Neuronal stem cell (in vitro differentiated cells): ENCODE measurements at regions not wholly inside any gene's neighbourhood (a gene's known extent, or its start where the extent isn't known, plus 50 kb on each side); places are given as distances from the start of the nearest gene placed in this dataset.

Experiments
- DNase-seq: peaks from one replicate; pipeline ENCODE4 v3.0.0-alpha.2; 2013; ENCODE audit warnings: low spot score
- H2AFZ ChIP-seq: one replicate; pipeline ENCODE4 v1.6.1; 2013; ENCODE audit warnings: mild to moderate bottlenecking, low read length, inconsistent platforms
- H2AK5ac ChIP-seq: 2 replicates; pipeline ENCODE4 v1.6.1; 2013; ENCODE audit warnings: low read depth, mild to moderate bottlenecking, inconsistent platforms, low read length, moderate library complexity, mixed read lengths
- H2BK120ac ChIP-seq: 2 replicates; pipeline ENCODE4 v1.6.1; 2013; ENCODE audit warnings: low read depth, mild to moderate bottlenecking, inconsistent platforms, low read length, moderate library complexity, mixed read lengths
- H2BK12ac ChIP-seq: one replicate; pipeline ENCODE4 v1.6.1; 2013; ENCODE audit warnings: low read length, inconsistent platforms
- H2BK15ac ChIP-seq: 2 replicates; pipeline ENCODE4 v1.6.1; 2013; ENCODE audit warnings: mild to moderate bottlenecking, low read length, inconsistent platforms, mixed read lengths
- H2BK5ac ChIP-seq: one replicate; pipeline ENCODE4 v1.6.1; 2013; ENCODE audit warnings: inconsistent platforms, mild to moderate bottlenecking, low read length, moderate library complexity
- H3K14ac ChIP-seq: one replicate; pipeline ENCODE4 v1.6.1; 2013; ENCODE audit warnings: low read length, inconsistent platforms
- H3K18ac ChIP-seq: 2 replicates; pipeline ENCODE4 v1.6.1; 2013; ENCODE audit warnings: low read length, inconsistent platforms
- H3K23ac ChIP-seq: 2 replicates; pipeline ENCODE4 v1.6.1; 2013; ENCODE audit warnings: low read depth, mild to moderate bottlenecking, mixed read lengths, low read length, inconsistent platforms; ENCODE audit not compliant: poor library complexity
- H3K27ac ChIP-seq: replicated peaks from 3 replicates; pipeline ENCODE4 v1.5.1; 2013; ENCODE audit warnings: low read length, inconsistent platforms
- H3K27me3 ChIP-seq, 3 experiments: 2 replicates each; pipeline ENCODE4 v1.6.1; 2013; ENCODE audit warnings: low read length in 3 of 3, mild to moderate bottlenecking in 2 of 3, inconsistent platforms in 1 of 3, low read depth in 1 of 3, mixed read lengths in 1 of 3, moderate library complexity in 1 of 3; ENCODE audit not compliant: control insufficient read depth in 3 of 3, insufficient read depth in 3 of 3
- H3K36me3 ChIP-seq, 2 donors: replicated peaks in 1 of 2; 2 replicates each; pipeline ENCODE4 v1.6.1; 2013; ENCODE audit warnings: low read length in 2 of 2; ENCODE audit not compliant: control insufficient read depth in 2 of 2, insufficient read depth in 2 of 2
- H3K4ac ChIP-seq: 2 replicates; pipeline ENCODE4 v1.6.1; 2013; ENCODE audit warnings: inconsistent platforms, mild to moderate bottlenecking, low read length, moderate library complexity
- H3K4me1 ChIP-seq, 2 donors: 1 replicate in 1 of 2; 2 replicates in 1 of 2; pipeline ENCODE4 v1.6.1; 2013; ENCODE audit warnings: low read length in 2 of 2, low read depth in 1 of 2; ENCODE audit not compliant: control insufficient read depth in 2 of 2, insufficient read depth in 1 of 2
- H3K4me2 ChIP-seq: one replicate; pipeline ENCODE4 v1.6.1; 2013; ENCODE audit warnings: mild to moderate bottlenecking, low read length, inconsistent platforms; ENCODE audit not compliant: insufficient read depth, poor library complexity, severe bottlenecking
- H3K4me3 ChIP-seq, 2 donors: 2 replicates each; pipeline ENCODE4 v1.5.1; 2013; ENCODE audit warnings: low read length in 2 of 2, mild to moderate bottlenecking in 2 of 2, inconsistent platforms in 1 of 2, moderate library complexity in 1 of 2
- H3K79me1 ChIP-seq: one replicate; pipeline ENCODE4 v1.6.1; 2013; ENCODE audit warnings: low read depth, mild to moderate bottlenecking, inconsistent platforms, low read length, moderate library complexity
- H3K9ac ChIP-seq: one replicate; pipeline ENCODE4 v1.6.1; 2013; ENCODE audit warnings: mild to moderate bottlenecking, low read depth, low read length, inconsistent platforms; ENCODE audit not compliant: poor library complexity
- H3K9me3 ChIP-seq, 2 donors: replicated peaks in 1 of 2; 2 replicates each; pipeline versions ENCODE3 to v1.6.1; 2013; ENCODE audit warnings: low read length in 2 of 2, mild to moderate bottlenecking in 2 of 2, inconsistent platforms in 1 of 2, low read depth in 1 of 2, mixed read lengths in 1 of 2, moderate library complexity in 1 of 2; ENCODE audit not compliant: control insufficient read depth in 2 of 2, insufficient read depth in 1 of 2
- H4K8ac ChIP-seq: one replicate; pipeline ENCODE4 v1.6.1; 2013; ENCODE audit warnings: low read depth, mild to moderate bottlenecking, inconsistent platforms, low read length, moderate library complexity
- H4K91ac ChIP-seq: one replicate; pipeline ENCODE4 v1.6.1; 2013; ENCODE audit warnings: low read length, low read depth, mild to moderate bottlenecking, inconsistent platforms; ENCODE audit not compliant: poor library complexity
- WGBS, 2 donors: extraction: QIAGEN DNeasy Blood & Tissue Kit; methylation state at CpG; one replicate each; pipeline ENCODE4 v1.1.7; 2013; ENCODE audit warnings: missing lambda C conversion rate in 2 of 2, mixed read lengths in 1 of 2; ENCODE audit not compliant: insufficient read length in 2 of 2, insufficient replicate concordance in 1 of 2; ENCODE audit errors: extremely low coverage in 2 of 2; 5-methylcytosine and 5-hydroxymethylcytosine counted together

GRCh38 chr2:66897181-66897580, 462.3 kb downstream of the MEIS1 start:
- no peak overlapping the region for H2BK120ac ChIP-seq
- H3K14ac ChIP-seq, result no peak overlapping the region
- no peaks in the 10 kb centered on the region for H3K27me3 ChIP-seq
- H3K4me2 ChIP-seq, result no peak overlapping the region
- no peak overlapping the region for H2AK5ac ChIP-seq
- H3K4me1 ChIP-seq, result no peaks in the 10 kb centered on the region
- no peaks in the 10 kb centered on the region for H3K9me3 ChIP-seq
- H3K79me1 ChIP-seq, result no peaks in the 10 kb centered on the region
- no peak overlapping the region for H3K4me3 ChIP-seq
- no peak overlapping the region for H3K18ac ChIP-seq
- H3K9ac ChIP-seq, result no peak overlapping the region
- WGBS, 2 donors, result no CpG with 5 or more reads among the region's 1 CpG
- no peak for DNase-seq
- H3K4ac ChIP-seq, result no peak overlapping the region
- H3K23ac ChIP-seq, result peak overlapping the region; percentile 74
- H4K91ac ChIP-seq, result no peak overlapping the region
- H4K8ac ChIP-seq, result no peak overlapping the region
- no peak overlapping the region for H3K27ac ChIP-seq
- H2BK5ac ChIP-seq, result no peak overlapping the region
- H3K36me3 ChIP-seq, result no peaks in the 10 kb centered on the region
- H2BK15ac ChIP-seq, result no peak overlapping the region
- H2AFZ ChIP-seq, result no peak overlapping the region
- H2BK12ac ChIP-seq, result no peak overlapping the region

DNA sequence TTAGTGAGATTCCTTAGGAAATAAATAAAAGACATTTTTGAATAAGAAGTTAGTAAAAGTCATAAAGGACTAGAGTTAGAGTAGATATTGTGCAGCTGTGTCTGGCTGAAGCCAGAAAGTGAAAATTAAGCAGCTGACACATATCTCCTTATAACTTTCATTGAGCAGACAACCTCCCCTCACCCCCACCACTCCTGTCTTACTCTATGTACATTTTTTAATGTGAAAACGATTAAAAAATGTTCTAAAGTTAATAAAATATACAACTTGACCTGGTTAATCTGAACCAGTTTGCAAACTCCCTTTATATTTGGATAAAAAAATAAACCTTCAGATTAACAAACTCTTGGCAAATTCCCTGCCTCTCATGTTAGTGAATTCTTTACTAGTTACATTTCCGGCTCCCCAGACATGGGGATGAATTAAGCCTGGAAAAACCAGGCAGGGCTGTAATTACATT, 462.8 kb downstream of the MEIS1 start:
- no peaks in the 10 kb centered on the region for H3K9me3 ChIP-seq
- no peak overlapping the region for H4K8ac ChIP-seq
- no peak overlapping the region for H2BK15ac ChIP-seq
- no peaks in the 10 kb centered on the region for H3K27me3 ChIP-seq
- no peak overlapping the region for H2BK120ac ChIP-seq
- no peak overlapping the region for H3K23ac ChIP-seq
- H3K79me1 ChIP-seq, result no peaks in the 10 kb centered on the region
- DNase-seq, result no peak
- no peak overlapping the region for H2AFZ ChIP-seq
- no peak overlapping the region for H2AK5ac ChIP-seq
- H3K4me2 ChIP-seq, result no peak overlapping the region
- H4K91ac ChIP-seq, result no peak overlapping the region
- no peak overlapping the region for H3K4me3 ChIP-seq
- H2BK5ac ChIP-seq, result no peak overlapping the region
- WGBS, 2 donors, result no CpG with 5 or more reads among the region's 2 CpGs
- no peaks in the 10 kb centered on the region for H3K4me1 ChIP-seq
- H3K14ac ChIP-seq, result no peak overlapping the region
- no peak overlapping the region for H3K18ac ChIP-seq
- no peak overlapping the region for H3K4ac ChIP-seq
- no peak overlapping the region for H2BK12ac ChIP-seq
- H3K27ac ChIP-seq, result no peak overlapping the region
- no peaks in the 10 kb centered on the region for H3K36me3 ChIP-seq
- H3K9ac ChIP-seq, result no peak overlapping the region

- WGBS, 2 donors, result no CpG with 5 or more reads among the region's 2 CpGs
Measured at GRCh38 chr2:66899109-66899508, 464.2 kb downstream of the MEIS1 start.

DNA sequence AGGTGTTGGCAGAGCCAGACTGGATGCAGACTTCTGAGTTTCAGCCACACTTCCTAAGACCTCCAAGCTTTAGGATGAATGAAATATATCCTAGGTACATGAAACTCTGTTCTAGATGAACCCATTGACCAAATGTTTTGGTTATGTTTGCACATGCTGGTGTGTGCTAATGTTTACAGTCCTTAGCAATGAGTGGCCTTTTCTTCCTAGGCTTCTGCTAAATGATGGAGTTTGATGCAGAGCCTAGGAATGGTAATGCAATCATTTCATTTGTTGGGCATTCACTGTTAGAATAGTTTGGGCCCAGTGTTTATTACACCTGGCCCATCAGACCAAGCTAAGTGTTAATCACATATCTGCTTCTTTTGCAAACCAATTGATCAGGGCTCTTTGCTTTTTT, 464.7 kb downstream of the MEIS1 start:
- DNase-seq, result no peak
- H2BK120ac ChIP-seq, result no peak overlapping the region
- no peaks in the 10 kb centered on the region for H3K79me1 ChIP-seq
- H2AFZ ChIP-seq, result no peak overlapping the region
- H2BK5ac ChIP-seq, result no peak overlapping the region
- no peak overlapping the region for H3K9ac ChIP-seq
- H3K14ac ChIP-seq, result no peak overlapping the region
- no peak overlapping the region for H2BK15ac ChIP-seq
- H3K4me3 ChIP-seq, result no peak overlapping the region
- H3K4ac ChIP-seq, result no peak overlapping the region
- H3K4me1 ChIP-seq, result peaks cover 0 to 5% of the 10 kb centered on the region in 2 donors
- no peak overlapping the region for H4K8ac ChIP-seq
- no peaks in the 10 kb centered on the region for H3K36me3 ChIP-seq
- H3K18ac ChIP-seq, result no peak overlapping the region
- H3K23ac ChIP-seq, result no peak overlapping the region
- H2BK12ac ChIP-seq, result no peak overlapping the region
- no peak overlapping the region for H3K4me2 ChIP-seq
- H3K9me3 ChIP-seq, result no peaks in the 10 kb centered on the region
- H4K91ac ChIP-seq, result no peak overlapping the region
- H3K27me3 ChIP-seq, result no peaks in the 10 kb centered on the region
- H3K27ac ChIP-seq, result no peak overlapping the region
- H2AK5ac ChIP-seq, result no peak overlapping the region

More at GRCh38 chr2:66899109-66899508, 464.2 kb downstream of the MEIS1 start:
- H2BK5ac ChIP-seq, result no peak overlapping the region
- peaks cover 0 to 5% of the 10 kb centered on the region in 2 donors for H3K4me1 ChIP-seq
- no peaks in the 10 kb centered on the region for H3K27me3 ChIP-seq
- no peak overlapping the region for H4K91ac ChIP-seq
- no peak overlapping the region for H3K14ac ChIP-seq
- no peak overlapping the region for H3K18ac ChIP-seq
- no peak for DNase-seq
- no peaks in the 10 kb centered on the region for H3K9me3 ChIP-seq
- no peak overlapping the region for H2AFZ ChIP-seq
- H2BK120ac ChIP-seq, result no peak overlapping the region
- H3K4me3 ChIP-seq, result no peak overlapping the region
- H2BK15ac ChIP-seq, result no peak overlapping the region
- no peak overlapping the region for H3K23ac ChIP-seq
- H3K79me1 ChIP-seq, result no peaks in the 10 kb centered on the region
- H3K27ac ChIP-seq, result no peak overlapping the region
- no peak overlapping the region for H2BK12ac ChIP-seq
- no peak overlapping the region for H3K4ac ChIP-seq
- no peak overlapping the region for H4K8ac ChIP-seq
- H3K9ac ChIP-seq, result no peak overlapping the region
- H3K4me2 ChIP-seq, result no peak overlapping the region
- H3K36me3 ChIP-seq, result no peaks in the 10 kb centered on the region
- H2AK5ac ChIP-seq, result no peak overlapping the region
